Transverse colon (tissue), 4 donors: ENCODE measurements at regions not wholly inside any gene's neighbourhood (a gene's known extent, or its start where the extent isn't known, plus 50 kb on each side); places are given as distances from the start of the nearest gene placed in this dataset.

ENCODE experiments used
- EP300 ChIP-seq: sonication (generic); formaldehyde crosslinking; IDR thresholded peaks from one replicate; pipeline ENCODE4 v1.6.1; 2017; ENCODE audit warnings: antibody characterized with exemption, low read depth
- POLR2A ChIP-seq: fragments of 450-650 bp; IDR thresholded peaks from one replicate; pipeline ENCODE4 v1.6.1; 2016; ENCODE audit warnings: antibody characterized with exemption, mild to moderate bottlenecking, moderate library complexity
- POLR2AphosphoS5 ChIP-seq, 3 donors: sonication (generic); formaldehyde crosslinking; IDR thresholded peaks; one replicate each; pipeline ENCODE4 v1.6.1; 2016; ENCODE audit warnings: antibody characterized with exemption in 3 of 3
- TF ChIP-seq, protein P1 (sequence below), 5 experiments: fragments of 200-600 bp in 3 of 5; fragments of 450-650 bp in 2 of 5; sonication (generic) in 3 of 5; IDR thresholded peaks; 1 replicate in 2 of 5; 2 replicates in 3 of 5; pipeline ENCODE4 v1.5.1; 2016 to 2017; ENCODE audit warnings: antibody characterized with exemption in 5 of 5, inconsistent platforms in 3 of 5, mild to moderate bottlenecking in 2 of 5, moderate library complexity in 1 of 5

DNA sequence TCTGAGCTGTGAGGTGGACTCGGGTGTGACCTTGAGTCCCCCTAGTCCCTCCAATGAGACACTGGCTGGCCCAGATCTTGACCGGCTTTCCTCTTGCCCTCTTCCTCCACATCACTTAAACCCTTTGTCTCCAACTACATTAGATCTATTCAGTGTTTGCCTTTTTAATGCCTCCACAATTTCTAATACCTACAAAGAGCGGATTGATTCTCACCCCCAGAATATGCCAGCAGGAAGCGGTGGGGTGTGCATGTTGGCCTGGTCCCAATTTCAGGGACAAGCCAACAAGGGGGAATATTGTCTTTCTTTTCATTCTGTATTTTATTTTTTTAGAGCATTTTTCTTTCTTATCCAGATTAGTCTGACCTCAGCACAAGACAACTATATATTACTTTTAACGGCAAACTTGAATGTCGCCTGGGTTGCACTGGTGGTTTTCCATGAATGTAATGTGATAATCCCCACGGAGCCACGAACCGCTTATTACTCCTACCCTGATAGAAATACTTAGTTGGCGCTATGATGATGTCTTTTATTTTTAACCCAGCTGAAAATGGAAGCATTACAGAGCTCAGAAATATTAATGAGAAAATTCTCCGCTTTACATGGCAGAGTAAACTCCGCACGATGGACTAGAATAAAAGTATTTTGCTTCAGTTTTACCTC is 68.5 kb upstream of the MYO10 start:
- TF ChIP-seq, protein P1, sequence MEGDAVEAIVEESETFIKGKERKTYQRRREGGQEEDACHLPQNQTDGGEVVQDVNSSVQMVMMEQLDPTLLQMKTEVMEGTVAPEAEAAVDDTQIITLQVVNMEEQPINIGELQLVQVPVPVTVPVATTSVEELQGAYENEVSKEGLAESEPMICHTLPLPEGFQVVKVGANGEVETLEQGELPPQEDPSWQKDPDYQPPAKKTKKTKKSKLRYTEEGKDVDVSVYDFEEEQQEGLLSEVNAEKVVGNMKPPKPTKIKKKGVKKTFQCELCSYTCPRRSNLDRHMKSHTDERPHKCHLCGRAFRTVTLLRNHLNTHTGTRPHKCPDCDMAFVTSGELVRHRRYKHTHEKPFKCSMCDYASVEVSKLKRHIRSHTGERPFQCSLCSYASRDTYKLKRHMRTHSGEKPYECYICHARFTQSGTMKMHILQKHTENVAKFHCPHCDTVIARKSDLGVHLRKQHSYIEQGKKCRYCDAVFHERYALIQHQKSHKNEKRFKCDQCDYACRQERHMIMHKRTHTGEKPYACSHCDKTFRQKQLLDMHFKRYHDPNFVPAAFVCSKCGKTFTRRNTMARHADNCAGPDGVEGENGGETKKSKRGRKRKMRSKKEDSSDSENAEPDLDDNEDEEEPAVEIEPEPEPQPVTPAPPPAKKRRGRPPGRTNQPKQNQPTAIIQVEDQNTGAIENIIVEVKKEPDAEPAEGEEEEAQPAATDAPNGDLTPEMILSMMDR (IDR thresholded peaks at IDR 0.05) = no peak
- TF ChIP-seq POLR2AphosphoS5 (IDR thresholded peaks at IDR 0.05) = no peak
- no peak for TF ChIP-seq EP300
- no peak for TF ChIP-seq POLR2A
